Smooth muscle cell (in vitro differentiated cells): ENCODE measurements at regions not wholly inside any gene's neighbourhood (a gene's known extent, or its start where the extent isn't known, plus 50 kb on each side); places are given as distances from the start of the nearest gene placed in this dataset.

ENCODE experiments used
- DNase-seq: peaks from one replicate; lab custom pipeline; 2025; ENCODE audit not compliant: unreplicated experiment; lab: John Stamatoyannopoulos, UW
- H2AFZ ChIP-seq: fragments of 200-600 bp; sonication (generic); 2 replicates; pipeline ENCODE4 v1.6.0; 2016; ENCODE audit warnings: antibody characterized with exemption, low read depth, mild to moderate bottlenecking
- H3F3A ChIP-seq: fragments of 200-600 bp; sonication (generic); 2 replicates; pipeline ENCODE4 v1.6.0; 2017; ENCODE audit warnings: antibody characterized with exemption, low read depth
- H3K27ac ChIP-seq: fragments of 200-600 bp; sonication (generic); 2 replicates; pipeline ENCODE4 v1.5.1; 2016; ENCODE audit warnings: low read depth, mild to moderate bottlenecking
- H3K27me3 ChIP-seq: fragments of 200-600 bp; sonication (generic); 2 replicates; pipeline ENCODE4 v1.6.1; 2016; ENCODE audit warnings: low read depth, mild to moderate bottlenecking
- H3K36me3 ChIP-seq: fragments of 200-600 bp; sonication (generic); 2 replicates; pipeline ENCODE4 v1.5.1; 2016; ENCODE audit warnings: low read depth
- H3K4me1 ChIP-seq: fragments of 200-600 bp; sonication (generic); 2 replicates; pipeline ENCODE4 v1.5.1; 2016; ENCODE audit warnings: low read depth
- H3K4me2 ChIP-seq: fragments of 200-600 bp; sonication (generic); 2 replicates; pipeline ENCODE4 v1.6.0; 2016; ENCODE audit warnings: mild to moderate bottlenecking
- H3K4me3 ChIP-seq: fragments of 200-600 bp; sonication (generic); 2 replicates; pipeline ENCODE4 v1.5.1; 2016; ENCODE audit warnings: mild to moderate bottlenecking
- H3K79me2 ChIP-seq: fragments of 200-600 bp; sonication (generic); 2 replicates; pipeline ENCODE4 v1.6.0; 2016; ENCODE audit warnings: low read depth, mild to moderate bottlenecking
- H3K9ac ChIP-seq: fragments of 200-600 bp; sonication (generic); 2 replicates; pipeline ENCODE4 v1.6.0; 2016; ENCODE audit warnings: low read depth
- H3K9me3 ChIP-seq: fragments of 200-600 bp; sonication (generic); replicated peaks from 2 replicates; pipeline ENCODE4 v1.5.1; 2016; ENCODE audit warnings: low read depth
- H4K20me1 ChIP-seq: fragments of 200-600 bp; sonication (generic); 2 replicates; pipeline ENCODE4 v1.6.0; 2016; ENCODE audit warnings: low read depth
- WGBS: methylation state at CpG from one replicate; pipeline ENCODE4 v1.1.7; 2016; ENCODE audit warnings: low lambda C conversion rate; 5-methylcytosine and 5-hydroxymethylcytosine counted together
- TF ChIP-seq, protein P1 (sequence below): fragments of 200-600 bp; sonication (generic); IDR thresholded peaks from 2 replicates; pipeline ENCODE4 v1.5.1; 2017; ENCODE audit warnings: borderline replicate concordance, mild to moderate bottlenecking, antibody characterized with exemption; ENCODE audit not compliant: insufficient read depth, poor library complexity, severe bottlenecking

DNA sequence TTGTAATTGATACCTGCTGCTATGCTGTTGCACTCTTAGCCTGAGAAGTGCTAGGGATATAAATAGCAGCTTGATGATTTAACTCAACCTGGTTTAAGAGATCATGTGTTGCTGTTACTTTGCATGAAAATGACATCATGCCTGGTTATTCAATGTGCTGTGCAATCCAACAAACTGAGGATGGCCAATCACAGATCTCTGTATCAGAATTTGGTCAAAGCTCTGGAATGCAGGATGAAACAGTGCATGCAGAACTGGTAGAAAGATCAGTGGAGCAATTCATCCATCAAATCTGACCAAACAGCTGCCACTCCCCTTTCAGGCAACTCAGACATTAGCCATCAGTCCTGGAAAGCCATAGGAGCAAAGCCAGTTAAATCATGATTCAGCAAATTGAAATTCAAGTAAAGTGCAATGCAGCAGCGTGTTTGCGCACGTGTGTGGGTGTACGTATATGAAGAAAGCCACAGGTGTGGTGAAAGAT lies 160.3 kb upstream of the RASGEF1B start:
- H2AFZ ChIP-seq: no peak overlapping the region
- H4K20me1 ChIP-seq: no peaks in the 10 kb centered on the region
- H3K4me1 ChIP-seq: no peaks in the 10 kb centered on the region
- no peaks in the 10 kb centered on the region for H3K36me3 ChIP-seq
- TF ChIP-seq, protein P1, sequence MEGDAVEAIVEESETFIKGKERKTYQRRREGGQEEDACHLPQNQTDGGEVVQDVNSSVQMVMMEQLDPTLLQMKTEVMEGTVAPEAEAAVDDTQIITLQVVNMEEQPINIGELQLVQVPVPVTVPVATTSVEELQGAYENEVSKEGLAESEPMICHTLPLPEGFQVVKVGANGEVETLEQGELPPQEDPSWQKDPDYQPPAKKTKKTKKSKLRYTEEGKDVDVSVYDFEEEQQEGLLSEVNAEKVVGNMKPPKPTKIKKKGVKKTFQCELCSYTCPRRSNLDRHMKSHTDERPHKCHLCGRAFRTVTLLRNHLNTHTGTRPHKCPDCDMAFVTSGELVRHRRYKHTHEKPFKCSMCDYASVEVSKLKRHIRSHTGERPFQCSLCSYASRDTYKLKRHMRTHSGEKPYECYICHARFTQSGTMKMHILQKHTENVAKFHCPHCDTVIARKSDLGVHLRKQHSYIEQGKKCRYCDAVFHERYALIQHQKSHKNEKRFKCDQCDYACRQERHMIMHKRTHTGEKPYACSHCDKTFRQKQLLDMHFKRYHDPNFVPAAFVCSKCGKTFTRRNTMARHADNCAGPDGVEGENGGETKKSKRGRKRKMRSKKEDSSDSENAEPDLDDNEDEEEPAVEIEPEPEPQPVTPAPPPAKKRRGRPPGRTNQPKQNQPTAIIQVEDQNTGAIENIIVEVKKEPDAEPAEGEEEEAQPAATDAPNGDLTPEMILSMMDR: no peak
- H3K4me3 ChIP-seq: no peak overlapping the region
- H3K79me2 ChIP-seq: no peaks in the 10 kb centered on the region
- no peaks in the 10 kb centered on the region for H3F3A ChIP-seq
- 27% methylated on average over 4 of the region's 4 CpGs for WGBS
- no peaks in the 10 kb centered on the region for H3K27me3 ChIP-seq
- H3K9ac ChIP-seq: peak overlapping the region; percentile 40
- H3K27ac ChIP-seq: peak overlapping the region; percentile 81
- no peaks in the 10 kb centered on the region for H3K9me3 ChIP-seq
- H3K4me2 ChIP-seq: peak overlapping the region; percentile 14
- DNase-seq: no peak

DNA sequence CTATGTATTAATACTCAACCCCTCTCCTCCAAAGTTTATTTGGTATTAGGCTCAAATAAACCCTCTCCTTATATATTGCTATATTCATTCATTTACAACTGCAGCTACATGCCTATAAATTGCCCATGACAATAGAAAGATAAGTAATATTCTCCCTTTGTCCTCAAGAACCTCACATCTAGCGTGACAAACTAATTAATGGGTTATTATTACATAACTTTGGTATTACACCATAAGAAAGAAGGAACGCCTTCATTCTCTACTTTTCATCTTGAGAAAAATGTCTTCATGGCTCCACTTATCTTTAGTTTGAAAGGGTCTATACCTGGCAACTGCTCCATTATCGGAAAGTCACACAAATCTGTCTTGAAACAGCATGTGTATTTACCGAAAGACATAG lies 157.7 kb upstream of the RASGEF1B start:
- Histone ChIP-seq H3K4me3 (no peak overlapping the region), H3K9ac (no peak overlapping the region), H3K9me3 (no peaks in the 10 kb centered on the region), H2AFZ (no peak overlapping the region), H3F3A (no peaks in the 10 kb centered on the region), H3K4me1 (no peaks in the 10 kb centered on the region), H3K36me3 (no peaks in the 10 kb centered on the region), H3K27ac (no peak overlapping the region), H3K79me2 (no peaks in the 10 kb centered on the region), H3K27me3 (no peaks in the 10 kb centered on the region), H4K20me1 (no peaks in the 10 kb centered on the region), H3K4me2 (no peak overlapping the region)
- TF ChIP-seq, protein P1: no peak
- WGBS: 72% methylated on average over 4 of the region's 4 CpGs
- no peak for DNase-seq

DNA sequence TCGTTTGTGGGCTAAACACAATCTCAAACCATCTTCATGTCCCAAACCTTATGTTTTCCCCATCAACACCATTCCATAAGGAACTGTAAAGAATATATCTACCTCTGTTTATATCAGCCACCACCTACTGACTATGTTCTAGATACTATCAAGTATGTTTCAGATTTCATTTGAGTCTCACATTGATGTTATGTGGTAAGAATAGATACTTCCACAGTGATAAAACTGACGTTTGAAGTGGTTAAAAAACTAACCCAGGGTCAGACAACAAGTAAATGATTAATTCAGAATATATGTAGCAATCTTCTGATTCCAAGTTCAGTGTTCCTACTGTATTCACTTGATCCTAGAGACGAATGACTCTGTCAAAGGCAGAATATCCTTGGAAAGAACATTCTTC lies 156.8 kb upstream of the RASGEF1B start:
- WGBS: 66% methylated on average over 3 of the region's 3 CpGs
- Histone ChIP-seq H3K4me2 (no peak overlapping the region), H3K9ac (no peak overlapping the region), H3K4me1 (no peaks in the 10 kb centered on the region), H2AFZ (no peak overlapping the region), H3K27me3 (no peaks in the 10 kb centered on the region), H3K79me2 (no peaks in the 10 kb centered on the region), H3K4me3 (no peak overlapping the region), H3F3A (no peaks in the 10 kb centered on the region), H3K9me3 (no peaks in the 10 kb centered on the region), H3K36me3 (no peaks in the 10 kb centered on the region), H4K20me1 (no peaks in the 10 kb centered on the region), H3K27ac (no peak overlapping the region)
- TF ChIP-seq, protein P1: no peak
- no peak for DNase-seq

DNA sequence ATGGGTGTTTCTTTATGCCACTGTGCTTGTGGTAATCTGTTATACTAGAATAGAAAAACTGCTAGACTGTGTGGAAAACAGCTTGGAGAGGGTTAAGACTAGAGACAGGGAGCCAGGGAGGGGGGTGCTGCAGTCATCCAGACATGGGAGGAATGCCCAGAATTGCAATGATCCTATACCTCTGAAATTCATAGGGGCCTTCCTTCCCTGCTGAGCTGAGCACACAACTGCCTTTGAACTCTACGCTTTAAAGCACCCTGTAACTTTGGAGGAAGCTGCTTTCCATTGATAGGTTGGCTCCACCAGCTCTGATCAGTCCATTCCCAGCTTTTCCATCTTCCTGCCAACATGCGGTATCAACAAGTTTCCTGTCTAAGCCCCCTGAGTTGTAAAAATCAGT lies 155.9 kb upstream of the RASGEF1B start:
- Histone ChIP-seq H3K4me2 (no peak overlapping the region), H3K36me3 (no peaks in the 10 kb centered on the region), H3K4me3 (no peak overlapping the region), H3F3A (no peaks in the 10 kb centered on the region), H3K9ac (no peak overlapping the region), H3K79me2 (no peaks in the 10 kb centered on the region), H3K4me1 (no peaks in the 10 kb centered on the region), H4K20me1 (no peaks in the 10 kb centered on the region), H2AFZ (no peak overlapping the region), H3K27ac (no peak overlapping the region), H3K9me3 (no peaks in the 10 kb centered on the region), H3K27me3 (no peaks in the 10 kb centered on the region)
- 71% methylated on average over 2 of the region's 2 CpGs for WGBS
- TF ChIP-seq, protein P1: no peak
- no peak for DNase-seq
